ENCODE measurements at regions not wholly inside any gene's neighbourhood (a gene's known extent, or its start where the extent isn't known, plus 50 kb on each side); places are given as distances from the start of the nearest gene placed in this dataset.

DNA sequence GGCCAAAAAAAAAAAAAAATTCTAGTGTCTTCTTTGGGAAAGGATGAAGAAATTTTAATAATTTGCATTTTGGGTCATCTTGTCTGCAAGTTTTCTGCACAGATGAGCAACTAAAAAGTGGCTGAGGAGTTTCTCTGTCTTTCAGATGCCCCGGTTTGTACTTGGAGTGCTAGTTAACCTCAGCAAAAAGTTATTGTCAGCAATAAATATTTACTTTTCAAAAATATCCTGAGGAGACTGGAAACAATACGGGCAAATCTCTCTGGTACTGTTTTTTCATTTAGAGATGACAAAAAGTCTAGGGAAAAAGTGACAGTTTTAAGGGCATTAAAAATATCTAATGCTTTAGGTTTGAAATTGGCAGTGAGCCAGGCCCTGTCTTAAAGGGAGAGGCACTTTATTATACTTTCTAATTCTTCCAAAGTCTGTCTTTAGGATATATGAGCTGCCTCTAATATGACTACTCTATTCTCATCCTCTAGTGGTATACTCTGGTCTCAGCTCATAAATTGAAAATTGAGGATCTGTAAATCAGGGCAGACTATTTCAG, 436.0 kb upstream of the NR2F2 start:
- H3K27ac ChIP-seq, result no peak overlapping the region
- H3K36me3 ChIP-seq, result no peaks in the 10 kb centered on the region
- no peaks in the 10 kb centered on the region for H3K27me3 ChIP-seq
- no peak for TF ChIP-seq POLR2AphosphoS5 (IDR thresholded peaks at IDR 0.05)
- TF ChIP-seq, protein P1, sequence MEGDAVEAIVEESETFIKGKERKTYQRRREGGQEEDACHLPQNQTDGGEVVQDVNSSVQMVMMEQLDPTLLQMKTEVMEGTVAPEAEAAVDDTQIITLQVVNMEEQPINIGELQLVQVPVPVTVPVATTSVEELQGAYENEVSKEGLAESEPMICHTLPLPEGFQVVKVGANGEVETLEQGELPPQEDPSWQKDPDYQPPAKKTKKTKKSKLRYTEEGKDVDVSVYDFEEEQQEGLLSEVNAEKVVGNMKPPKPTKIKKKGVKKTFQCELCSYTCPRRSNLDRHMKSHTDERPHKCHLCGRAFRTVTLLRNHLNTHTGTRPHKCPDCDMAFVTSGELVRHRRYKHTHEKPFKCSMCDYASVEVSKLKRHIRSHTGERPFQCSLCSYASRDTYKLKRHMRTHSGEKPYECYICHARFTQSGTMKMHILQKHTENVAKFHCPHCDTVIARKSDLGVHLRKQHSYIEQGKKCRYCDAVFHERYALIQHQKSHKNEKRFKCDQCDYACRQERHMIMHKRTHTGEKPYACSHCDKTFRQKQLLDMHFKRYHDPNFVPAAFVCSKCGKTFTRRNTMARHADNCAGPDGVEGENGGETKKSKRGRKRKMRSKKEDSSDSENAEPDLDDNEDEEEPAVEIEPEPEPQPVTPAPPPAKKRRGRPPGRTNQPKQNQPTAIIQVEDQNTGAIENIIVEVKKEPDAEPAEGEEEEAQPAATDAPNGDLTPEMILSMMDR (IDR thresholded peaks at IDR 0.05), result no peak
- H3K4me1 ChIP-seq, result peaks cover 0 to 16% (median 4%) of the 10 kb centered on the region in 4 donors
- intact Hi-C loops (cut with DNase I), result no loop called here
- H3K4me3 ChIP-seq, result no peak overlapping the region
- DNase-seq, result no peak
- H3K9me3 ChIP-seq, result no peaks in the 10 kb centered on the region
- 27 to 35% methylated on average over 2 of the region's 2 CpGs for WGBS, 2 donors

DNA sequence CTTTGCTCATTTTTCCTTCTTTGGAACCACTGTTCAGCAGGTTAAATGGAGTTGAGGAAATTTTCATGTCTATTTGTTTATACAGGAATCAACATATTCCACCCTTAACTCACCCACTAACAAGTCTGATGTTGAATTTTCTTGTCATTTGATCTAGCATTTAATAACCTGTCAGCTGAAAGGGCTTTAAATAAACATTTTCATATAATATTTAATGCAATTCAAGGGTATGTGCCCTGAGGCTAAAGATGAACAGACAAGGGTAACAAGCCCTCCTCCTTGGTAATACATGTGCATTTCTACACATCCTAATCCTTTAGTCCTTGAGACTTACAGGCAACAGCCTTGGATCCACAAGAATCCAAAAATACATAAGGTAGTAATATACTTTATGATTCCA, 435.0 kb upstream of the NR2F2 start:
- H3K4me3 ChIP-seq, result no peak overlapping the region
- no peaks in the 10 kb centered on the region for H3K36me3 ChIP-seq
- no peak for DNase-seq
- no peak overlapping the region for H3K27ac ChIP-seq
- H3K4me1 ChIP-seq, result peaks cover 0 to 16% (median 4%) of the 10 kb centered on the region in 4 donors
- H3K9me3 ChIP-seq, result no peaks in the 10 kb centered on the region
- no peak for TF ChIP-seq POLR2A (IDR thresholded peaks at IDR 0.05)
- TF ChIP-seq, protein P1 (IDR thresholded peaks at IDR 0.05), result no peak
- no peak for TF ChIP-seq POLR2AphosphoS5 (IDR thresholded peaks at IDR 0.05)
- TF ChIP-seq EP300 (IDR thresholded peaks at IDR 0.05), result no peak
- intact Hi-C loops (cut with DNase I), result no loop called here
- H3K27me3 ChIP-seq, result no peaks in the 10 kb centered on the region

DNA sequence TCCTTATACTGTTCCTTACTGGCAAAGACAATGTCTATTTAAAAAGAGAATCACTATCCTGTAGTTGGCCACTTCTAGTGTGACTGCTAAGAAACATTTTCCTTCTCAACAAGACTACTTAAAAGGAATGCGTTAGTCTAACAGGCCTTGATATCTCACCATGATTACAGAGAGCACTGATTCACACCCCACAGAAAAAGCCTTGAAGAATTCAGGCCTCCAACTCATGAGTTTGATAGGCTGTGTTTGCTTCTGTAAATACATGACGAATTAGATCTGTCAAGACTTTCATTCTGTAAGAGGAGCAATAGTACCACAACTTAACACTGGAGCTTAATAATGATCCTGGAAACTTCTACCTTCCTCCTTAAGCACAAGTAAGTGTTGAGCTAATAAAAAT, 432.8 kb upstream of the NR2F2 start:
- no peaks in the 10 kb centered on the region for H3K9me3 ChIP-seq
- no peak for DNase-seq
- no peak overlapping the region for H3K27ac ChIP-seq
- peaks cover 0 to 16% (median 4%) of the 10 kb centered on the region in 4 donors for H3K4me1 ChIP-seq
- 68 to 86% methylated on average over 2 of the region's 2 CpGs for WGBS, 2 donors
- TF ChIP-seq, protein P1 (IDR thresholded peaks at IDR 0.05), result no peak
- TF ChIP-seq POLR2AphosphoS5 (IDR thresholded peaks at IDR 0.05) (no peak), EP300 (IDR thresholded peaks at IDR 0.05) (no peak), POLR2A (IDR thresholded peaks at IDR 0.05) (no peak)
- no peak overlapping the region for H3K4me3 ChIP-seq
- no peaks in the 10 kb centered on the region for H3K36me3 ChIP-seq
- intact Hi-C loops (cut with DNase I), result no loop called here
- no peaks in the 10 kb centered on the region for H3K27me3 ChIP-seq

DNA sequence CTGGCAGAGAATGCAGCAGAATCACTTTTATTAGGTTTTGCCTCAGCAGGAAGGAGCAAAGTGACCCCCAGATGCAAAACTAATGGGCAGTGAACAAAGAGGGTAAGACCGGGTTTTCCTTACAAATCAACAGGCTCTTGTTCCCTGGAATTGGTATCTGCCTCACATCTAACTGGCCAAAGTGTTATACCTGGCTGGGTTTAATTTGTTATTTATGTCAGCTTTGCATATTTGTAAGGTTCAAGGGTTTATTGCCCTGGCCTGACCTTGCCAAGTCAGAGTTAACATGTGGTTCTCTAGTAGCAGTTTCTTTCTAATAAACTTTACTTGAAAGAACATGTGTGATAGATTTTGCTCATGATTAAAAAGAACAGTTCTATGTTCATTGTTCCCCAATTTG, 431.7 kb upstream of the NR2F2 start:
- H3K36me3 ChIP-seq, result no peaks in the 10 kb centered on the region
- H3K27me3 ChIP-seq, result no peaks in the 10 kb centered on the region
- 75 to 93% methylated on average over 1 of the region's 1 CpG for WGBS, 2 donors
- no peak overlapping the region for H3K27ac ChIP-seq
- intact Hi-C loops (cut with DNase I), result no loop called here
- no peak for DNase-seq
- H3K4me1 ChIP-seq, result peaks cover 0 to 16% (median 4%) of the 10 kb centered on the region in 4 donors
- TF ChIP-seq, protein P1 (IDR thresholded peaks at IDR 0.05), result no peak
- no peak for TF ChIP-seq EP300 (IDR thresholded peaks at IDR 0.05)
- no peak for TF ChIP-seq POLR2AphosphoS5 (IDR thresholded peaks at IDR 0.05)
- no peak for TF ChIP-seq POLR2A (IDR thresholded peaks at IDR 0.05)
- H3K4me3 ChIP-seq, result no peak overlapping the region
- H3K9me3 ChIP-seq, result no peaks in the 10 kb centered on the region

DNA sequence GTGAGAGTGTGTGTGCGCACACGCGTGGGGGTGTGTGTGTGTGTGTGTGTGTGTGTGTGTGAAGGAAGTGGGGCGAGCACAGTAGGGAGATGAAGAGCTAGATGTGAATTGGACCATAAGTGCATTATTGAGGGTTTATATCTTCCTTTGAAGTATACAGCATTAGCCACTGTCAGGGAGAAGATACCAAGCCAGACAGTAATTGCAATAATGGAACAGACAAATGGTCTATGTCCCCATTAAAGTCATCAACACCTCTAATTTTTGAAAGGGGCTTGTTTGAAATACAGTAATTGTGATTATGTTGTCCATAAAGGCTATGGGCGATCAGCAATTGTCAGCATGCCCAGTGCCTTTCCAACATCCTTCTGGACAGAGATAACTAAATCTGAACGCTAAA, 429.2 kb upstream of the NR2F2 start:
- 88 to 89% methylated on average over 6 of the region's 6 CpGs for WGBS, 2 donors
- no peaks in the 10 kb centered on the region for H3K36me3 ChIP-seq
- H3K4me1 ChIP-seq, result no peaks in the 10 kb centered on the region
- no peaks in the 10 kb centered on the region for H3K27me3 ChIP-seq
- intact Hi-C loops (cut with DNase I), result no loop called here
- no peaks in the 10 kb centered on the region for H3K9me3 ChIP-seq
- TF ChIP-seq POLR2AphosphoS5 (IDR thresholded peaks at IDR 0.05) (no peak), POLR2A (IDR thresholded peaks at IDR 0.05) (no peak), EP300 (IDR thresholded peaks at IDR 0.05) (no peak)
- TF ChIP-seq, protein P1 (IDR thresholded peaks at IDR 0.05), result no peak
- no peak overlapping the region for H3K27ac ChIP-seq
- H3K4me3 ChIP-seq, result no peak overlapping the region
- no peak for DNase-seq
